ENCODE measurements at regions not wholly inside any gene's neighbourhood (a gene's known extent, or its start where the extent isn't known, plus 50 kb on each side); places are given as distances from the start of the nearest gene placed in this dataset.

GRCh38 chr14:44151130-44151820, 355.8 kb downstream of the FSCB start:
- no peak for DNase-seq (ENCODE audit: low read depth, low spot score)

GRCh38 chr14:44149597-44149996, 357.5 kb downstream of the FSCB start:
- DNase-seq (ENCODE audit: low read depth, low spot score), result peak; percentile 59

- no peak for DNase-seq (ENCODE audit: low read depth, low spot score)
These were observed 365.1 kb downstream of the FSCB start for GRCh38 chr14:44142006-44142405.

GRCh38 chr14:44135972-44136371, 371.1 kb downstream of the FSCB start:
- DNase-seq (ENCODE audit: low read depth, low spot score), result no peak

- DNase-seq (ENCODE audit: low read depth, low spot score), result no peak
These were observed 375.2 kb downstream of the FSCB start for GRCh38 chr14:44131861-44132260.

- no peak for DNase-seq (ENCODE audit: low read depth, low spot score)
These were observed 393.0 kb downstream of the FSCB start for GRCh38 chr14:44113769-44114730.

GRCh38 chr14:44112774-44113460, 394.2 kb downstream of the FSCB start:
- DNase-seq (ENCODE audit: low read depth, low spot score), result no peak

GRCh38 chr14:44109036-44109435, 398.0 kb downstream of the FSCB start:
- no peak for DNase-seq (ENCODE audit: low read depth, low spot score)

GRCh38 chr14:44108601-44109000, 398.5 kb downstream of the FSCB start:
- no peak for DNase-seq (ENCODE audit: low read depth, low spot score)

- DNase-seq (ENCODE audit: low read depth, low spot score), result no peak
These were observed 399.9 kb downstream of the FSCB start for GRCh38 chr14:44107156-44107555.

- DNase-seq (ENCODE audit: low read depth, low spot score), result no peak
These were observed 407.2 kb downstream of the FSCB start for GRCh38 chr14:44099743-44100488.

GRCh38 chr14:44081146-44081545, 425.9 kb downstream of the FSCB start:
- DNase-seq (ENCODE audit: low read depth, low spot score), result no peak

GRCh38 chr14:44070046-44070445, 437.0 kb downstream of the FSCB start:
- DNase-seq (ENCODE audit: low read depth, low spot score), result no peak

- DNase-seq (ENCODE audit: low read depth, low spot score), result no peak
These were observed 453.7 kb downstream of the FSCB start for GRCh38 chr14:44053422-44053821.

GRCh38 chr14:44041700-44042099, 465.4 kb downstream of the FSCB start:
- DNase-seq (ENCODE audit: low read depth, low spot score), result no peak

- DNase-seq (ENCODE audit: low read depth, low spot score), result no peak
These were observed 466.5 kb downstream of the FSCB start for GRCh38 chr14:44040561-44040960.

GRCh38 chr14:44036248-44036647, 470.8 kb downstream of the FSCB start:
- DNase-seq (ENCODE audit: low read depth, low spot score), result no peak

GRCh38 chr14:44035707-44036106, 471.4 kb downstream of the FSCB start:
- no peak for DNase-seq (ENCODE audit: low read depth, low spot score)

GRCh38 chr14:44030831-44031383, 476.2 kb downstream of the FSCB start:
- DNase-seq (ENCODE audit: low read depth, low spot score), result no peak

- no peak for DNase-seq (ENCODE audit: low read depth, low spot score)
These were observed 477.1 kb downstream of the FSCB start for GRCh38 chr14:44029933-44030332.

GRCh38 chr14:44027397-44027796, 479.7 kb downstream of the FSCB start:
- no peak for DNase-seq (ENCODE audit: low read depth, low spot score)
